ENCODE measurements at regions not wholly inside any gene's neighbourhood (a gene's known extent, or its start where the extent isn't known, plus 50 kb on each side); places are given as distances from the start of the nearest gene placed in this dataset.
"Not testable (repeated sequence)": the region's sequence is repeated elsewhere in the genome, so short reads cannot be mapped to it uniquely, and the experiment has no call there.

- no peak for DNase-seq
These were observed 52.1 kb downstream of the PWWP3B start for GRCh38 chrX:106220177-106220576.

- no peak for DNase-seq
These were observed 75.3 kb downstream of the PWWP3B start for GRCh38 chrX:106243376-106243775.

- no peak for DNase-seq
These were observed 78.4 kb downstream of the PWWP3B start for GRCh38 chrX:106246511-106246910.

GRCh38 chrX:106247162-106247561, 79.1 kb downstream of the PWWP3B start:
- DNase-seq, result no peak

- DNase-seq, result no peak
These were observed 81.7 kb downstream of the PWWP3B start for GRCh38 chrX:106249706-106250379.

- DNase-seq, result no peak
These were observed 95.7 kb downstream of the PWWP3B start for GRCh38 chrX:106263817-106264216.

GRCh38 chrX:106273947-106274587, 106.0 kb downstream of the PWWP3B start:
- not testable (repeated sequence) for DNase-seq

GRCh38 chrX:106275172-106275571, 107.1 kb downstream of the PWWP3B start:
- not testable (repeated sequence) for DNase-seq

GRCh38 chrX:106278951-106279350, 110.8 kb downstream of the PWWP3B start:
- no peak for DNase-seq

GRCh38 chrX:106281383-106281782, 113.3 kb downstream of the PWWP3B start:
- DNase-seq, result no peak

GRCh38 chrX:106283841-106284240, 115.7 kb downstream of the PWWP3B start:
- no peak for DNase-seq

- no peak for DNase-seq
These were observed 116.4 kb downstream of the PWWP3B start for GRCh38 chrX:106284431-106285025.

- no peak for DNase-seq
These were observed 118.0 kb downstream of the PWWP3B start for GRCh38 chrX:106286053-106286650.

GRCh38 chrX:106290778-106291177, 122.7 kb downstream of the PWWP3B start:
- DNase-seq, result not testable (repeated sequence)

GRCh38 chrX:106291779-106292390, 123.8 kb downstream of the PWWP3B start:
- DNase-seq, result not testable (repeated sequence)

GRCh38 chrX:106300239-106300638, 132.1 kb downstream of the PWWP3B start:
- DNase-seq, result no peak

- no peak for DNase-seq
These were observed 132.6 kb downstream of the PWWP3B start for GRCh38 chrX:106300656-106301055.

GRCh38 chrX:106302304-106302703, 134.2 kb downstream of the PWWP3B start:
- no peak for DNase-seq

GRCh38 chrX:106306391-106306947, 138.4 kb downstream of the PWWP3B start:
- DNase-seq, result no peak

- no peak for DNase-seq
These were observed 155.3 kb downstream of the PWWP3B start for GRCh38 chrX:106323357-106323756.

- no peak for DNase-seq
These were observed 163.5 kb downstream of the PWWP3B start for GRCh38 chrX:106331606-106332005.

GRCh38 chrX:106341823-106342222, 173.7 kb downstream of the PWWP3B start:
- no peak for DNase-seq

- DNase-seq, result no peak
These were observed 188.5 kb downstream of the PWWP3B start for GRCh38 chrX:106356580-106356979.
